ENCODE measurements at regions not wholly inside any gene's neighbourhood (a gene's known extent, or its start where the extent isn't known, plus 50 kb on each side); places are given as distances from the start of the nearest gene placed in this dataset.

DNA sequence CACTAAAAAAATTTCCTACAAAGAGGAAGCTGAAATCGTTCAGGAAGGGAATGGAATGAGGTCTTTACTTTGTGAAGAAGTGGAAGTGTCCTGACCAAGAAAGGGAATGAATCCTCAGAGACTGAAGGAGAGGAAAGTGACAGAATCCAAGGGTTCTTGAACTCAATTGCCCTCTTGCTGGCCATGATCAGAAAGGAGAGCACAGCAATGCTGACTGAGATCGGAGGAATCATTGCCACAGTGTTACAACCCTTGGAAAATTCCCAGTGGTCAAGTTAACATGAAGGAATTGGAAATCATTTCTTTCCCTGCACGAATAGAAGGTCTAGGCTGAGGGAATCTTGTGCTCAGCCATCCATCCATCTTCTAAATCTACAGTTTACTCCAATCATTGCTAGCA lies 190.0 kb upstream of the NEIL3 start:
- DNase-seq (ENCODE audit: low read depth, low spot score) (no peak), FAIRE-seq (no peak)
- H3K4me3 ChIP-seq (replicated peaks in 1 of 3; ENCODE audit: insufficient read depth in 1 of 3, low read depth in 1 of 3, low read length in 3 of 3) = no peak overlapping the region
- H3K27me3 ChIP-seq (ENCODE audit: control insufficient read depth in 2 of 2, insufficient read depth in 2 of 2, low read length in 2 of 2) = peaks cover 2% of the 10 kb centered on the region in 2 experiments
- no peak overlapping the region for H2AFZ ChIP-seq (ENCODE audit: low read depth, low read length)
- H3K4me2 ChIP-seq (ENCODE audit: insufficient read depth, low read length) = no peak overlapping the region
- CTCF ChIA-PET = interaction anchor here (0.7 kb wide), 1 partner anchor 19 kb away, joined by 3 read pairs; no protein-coding TSS in a partner anchor
- H3K79me2 ChIP-seq (ENCODE audit: control insufficient read depth, insufficient read depth, low read length) = no peaks in the 10 kb centered on the region
- no peaks in the 10 kb centered on the region for H3K9me1 ChIP-seq (replicated peaks; ENCODE audit: control insufficient read depth, extremely low read depth, insufficient read depth, low read length)
- no peak overlapping the region for H3K27ac ChIP-seq (ENCODE audit: insufficient read depth, low read depth, low read length)
- no peak overlapping the region for H3K9ac ChIP-seq (replicated peaks; ENCODE audit: extremely low read depth, insufficient read depth, low read length)
- dilution Hi-C loops (cut with MboI; ENCODE audit: extremely low pct_ligation_motif_present, low sequenced_read_pairs) = no loop called here
- H3K4me1 ChIP-seq (ENCODE audit: control insufficient read depth, extremely low read depth, insufficient read depth, low read length) = no peaks in the 10 kb centered on the region
- TF ChIP-seq FOS (IDR thresholded peaks at IDR 0.05; ENCODE audit: borderline replicate concordance, insufficient read depth, low read length) (no peak), EZH2 (IDR thresholded peaks at IDR 0.05; ENCODE audit: borderline replicate concordance, low read depth, low read length, severe bottlenecking) (no peak), JUN (IDR thresholded peaks at IDR 0.05; ENCODE audit: borderline replicate concordance, insufficient read depth, insufficient read length, low read depth) (no peak), GATA2 (IDR thresholded peaks at IDR 0.05; ENCODE audit: insufficient read depth, insufficient read length, low read depth, low read length) (no peak), MYC (IDR thresholded peaks at IDR 0.05; ENCODE audit: low read depth, low read length) (no peak), POLR2AphosphoS5 (IDR thresholded peaks at IDR 0.05; ENCODE audit: insufficient read depth, low read depth, low read length) (no peak), POLR2A (IDR thresholded peaks at IDR 0.05; ENCODE audit: low read depth, low read length) (no peak)
- TF ChIP-seq, protein P1, sequence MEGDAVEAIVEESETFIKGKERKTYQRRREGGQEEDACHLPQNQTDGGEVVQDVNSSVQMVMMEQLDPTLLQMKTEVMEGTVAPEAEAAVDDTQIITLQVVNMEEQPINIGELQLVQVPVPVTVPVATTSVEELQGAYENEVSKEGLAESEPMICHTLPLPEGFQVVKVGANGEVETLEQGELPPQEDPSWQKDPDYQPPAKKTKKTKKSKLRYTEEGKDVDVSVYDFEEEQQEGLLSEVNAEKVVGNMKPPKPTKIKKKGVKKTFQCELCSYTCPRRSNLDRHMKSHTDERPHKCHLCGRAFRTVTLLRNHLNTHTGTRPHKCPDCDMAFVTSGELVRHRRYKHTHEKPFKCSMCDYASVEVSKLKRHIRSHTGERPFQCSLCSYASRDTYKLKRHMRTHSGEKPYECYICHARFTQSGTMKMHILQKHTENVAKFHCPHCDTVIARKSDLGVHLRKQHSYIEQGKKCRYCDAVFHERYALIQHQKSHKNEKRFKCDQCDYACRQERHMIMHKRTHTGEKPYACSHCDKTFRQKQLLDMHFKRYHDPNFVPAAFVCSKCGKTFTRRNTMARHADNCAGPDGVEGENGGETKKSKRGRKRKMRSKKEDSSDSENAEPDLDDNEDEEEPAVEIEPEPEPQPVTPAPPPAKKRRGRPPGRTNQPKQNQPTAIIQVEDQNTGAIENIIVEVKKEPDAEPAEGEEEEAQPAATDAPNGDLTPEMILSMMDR (IDR thresholded peaks at IDR 0.05; ENCODE audit: extremely low read depth in 1 of 2, insufficient read depth in 1 of 2, low read depth in 1 of 2, low read length in 2 of 2) = no peak
- TF ChIP-seq, protein P2, sequence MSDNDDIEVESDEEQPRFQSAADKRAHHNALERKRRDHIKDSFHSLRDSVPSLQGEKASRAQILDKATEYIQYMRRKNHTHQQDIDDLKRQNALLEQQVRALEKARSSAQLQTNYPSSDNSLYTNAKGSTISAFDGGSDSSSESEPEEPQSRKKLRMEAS (IDR thresholded peaks at IDR 0.05; ENCODE audit: insufficient read depth, insufficient read length) = no peak
- no peaks in the 10 kb centered on the region for H3K9me3 ChIP-seq (replicated peaks; ENCODE audit: control insufficient read depth, insufficient read depth, low read length)
- POLR2A ChIA-PET = no interaction called here
- H3K36me3 ChIP-seq (ENCODE audit: control insufficient read depth in 2 of 2, extremely low read depth in 1 of 2, insufficient read depth in 2 of 2, low read length in 2 of 2) = no peaks in the 10 kb centered on the region
- intact Hi-C loops (cut with micrococcal nuclease) = loop anchor here (10.0 kb wide), 1 partner anchor 205 kb away; no protein-coding TSS in a partner anchor
- no peaks in the 10 kb centered on the region for H4K20me1 ChIP-seq (replicated peaks; ENCODE audit: control insufficient read depth, extremely low read depth, insufficient read depth, low read length)
- BruUV-seq (replicated peaks) = no TSS peak
